AG20443 (cell line): ENCODE measurements at regions not wholly inside any gene's neighbourhood (a gene's known extent, or its start where the extent isn't known, plus 50 kb on each side); places are given as distances from the start of the nearest gene placed in this dataset.

Source experiments
- DNase-seq: peaks from one replicate; pipeline ENCODE4 v3.0.0; 2012; ENCODE audit warnings: low spot score, mixed read lengths

DNA sequence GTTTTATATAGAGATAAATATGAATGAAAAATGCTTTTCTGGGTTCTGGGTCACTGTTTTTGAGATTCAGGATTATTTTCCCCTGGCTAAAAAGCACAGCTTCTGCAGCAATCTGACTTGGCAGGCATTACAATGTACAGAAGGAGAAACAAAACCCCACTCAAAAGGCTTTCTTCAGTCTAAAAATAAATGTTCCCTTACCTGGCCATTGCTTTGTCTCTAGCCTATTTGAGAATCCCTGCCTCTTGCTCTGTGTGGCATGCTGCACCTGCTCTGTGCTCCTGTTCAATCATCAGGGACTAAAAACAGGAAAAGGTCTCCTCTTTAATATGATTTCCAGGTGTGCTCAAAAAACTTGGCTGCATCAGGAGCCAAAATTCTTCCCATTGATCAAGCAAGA lies 187.4 kb upstream of the STAC start:
- DNase-seq = no peak

DNA sequence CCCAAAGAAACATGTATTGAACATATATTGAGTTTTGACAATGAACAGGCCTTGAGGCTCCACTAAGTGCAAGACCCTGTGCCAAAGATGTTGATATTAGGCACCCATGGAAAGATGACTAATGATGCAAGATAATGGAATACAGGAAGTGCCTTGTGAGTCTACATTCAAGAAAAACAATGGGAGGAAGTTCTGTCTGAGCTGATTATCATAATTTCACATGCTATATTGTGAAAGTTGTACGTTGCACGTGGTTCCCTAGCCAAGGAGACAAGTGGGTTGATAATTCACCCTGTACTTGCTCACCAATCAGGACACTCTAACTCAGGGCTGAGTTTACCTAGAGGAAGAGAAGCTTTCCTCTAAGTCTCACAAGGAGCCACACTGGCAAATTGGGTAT lies 186.9 kb upstream of the STAC start:
- no peak for DNase-seq

- no peak for DNase-seq
Observed at GRCh38 chr3:36196058-36196457, 184.2 kb upstream of the STAC start.

GRCh38 chr3:36197151-36197550 lies 183.2 kb upstream of the STAC start:
- no peak for DNase-seq

- DNase-seq = no peak
Observed at GRCh38 chr3:36201546-36201945, 178.8 kb upstream of the STAC start.

DNA sequence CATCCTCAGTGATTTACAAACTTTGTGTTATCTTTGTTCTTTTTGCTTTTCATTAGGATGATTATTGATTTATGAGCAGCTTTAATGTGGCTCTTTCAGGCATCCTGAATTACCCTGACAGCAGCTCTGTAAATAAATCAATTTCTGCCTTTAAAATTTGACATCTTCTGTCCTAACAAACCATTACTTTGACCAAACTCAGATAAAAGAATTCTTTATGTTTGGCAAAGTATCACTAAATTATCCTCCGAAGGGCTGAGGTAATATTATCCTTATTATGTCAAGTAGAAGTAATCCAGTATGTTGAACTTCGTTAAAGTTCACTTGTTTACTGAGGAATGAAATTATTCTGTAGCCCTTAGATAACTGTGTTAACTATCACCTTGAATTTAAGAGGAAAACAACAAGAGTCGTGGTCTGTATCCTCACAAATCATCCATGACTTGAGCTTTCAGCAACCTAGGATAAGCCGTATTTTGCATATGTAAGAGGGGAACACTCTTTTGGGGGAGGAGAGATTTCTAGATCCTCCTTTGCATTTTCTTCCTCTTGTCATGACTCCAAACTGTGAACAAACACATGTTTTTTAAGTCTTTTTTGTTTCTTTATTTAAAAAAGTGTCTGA lies 173.2 kb upstream of the STAC start:
- DNase-seq = no peak

DNA sequence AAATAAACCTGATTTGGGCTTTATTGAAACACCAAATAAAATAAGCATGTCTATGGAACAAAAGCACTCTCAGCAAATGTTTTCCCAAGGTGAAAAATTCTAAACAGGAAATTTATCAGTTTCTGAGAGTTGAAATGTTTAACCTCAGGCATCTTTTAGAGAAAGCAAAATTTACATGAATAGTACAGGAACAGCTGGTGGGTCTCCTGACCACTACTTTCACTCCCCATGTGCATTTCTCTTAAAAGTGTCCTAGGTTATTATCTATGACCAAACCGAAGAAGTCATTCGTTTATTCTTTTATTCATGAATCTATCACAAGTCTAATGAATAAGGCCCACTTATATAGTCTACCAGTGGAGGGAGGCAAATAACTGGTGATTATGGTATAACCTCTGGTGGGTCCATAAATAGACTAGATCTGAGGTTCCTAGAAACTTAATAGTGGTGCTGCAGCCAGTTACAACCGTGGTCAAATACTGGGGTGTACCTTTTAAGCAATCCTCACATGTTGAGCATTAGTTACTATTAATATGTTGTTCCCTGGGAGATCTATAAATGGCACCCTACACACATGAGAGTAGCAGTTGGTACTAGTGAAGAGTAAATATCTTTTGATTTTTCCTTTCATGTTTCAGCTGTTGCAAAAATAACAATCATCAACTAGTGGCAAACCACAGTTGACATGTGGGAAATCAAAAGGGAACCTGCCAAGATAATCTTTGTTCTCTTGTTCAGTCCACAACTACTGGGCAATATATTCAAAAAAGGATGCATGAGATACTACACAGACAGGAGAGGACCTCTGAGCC lies 169.3 kb upstream of the STAC start:
- DNase-seq = no peak

- DNase-seq = no peak
Observed at GRCh38 chr3:36211652-36211999, 168.7 kb upstream of the STAC start.

DNA sequence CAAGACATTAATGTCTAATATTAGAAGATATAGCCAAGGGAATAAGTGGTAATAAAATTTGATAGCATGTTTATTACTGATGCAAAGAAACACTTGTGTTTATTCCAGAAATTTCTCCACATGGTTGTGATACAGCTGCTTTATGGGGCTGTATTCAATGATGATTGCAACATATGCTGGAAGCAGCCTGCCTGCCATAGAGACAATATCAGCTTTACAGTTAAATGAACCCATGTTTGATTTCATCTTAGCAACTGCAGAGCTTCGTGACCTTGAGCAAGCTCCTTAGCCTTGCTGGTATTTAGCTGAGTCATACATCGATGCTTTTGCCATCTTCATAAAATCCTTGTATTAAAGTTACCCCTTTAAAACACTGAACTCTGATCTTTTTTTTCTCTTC lies 168.1 kb upstream of the STAC start:
- peak; percentile 52 for DNase-seq

DNA sequence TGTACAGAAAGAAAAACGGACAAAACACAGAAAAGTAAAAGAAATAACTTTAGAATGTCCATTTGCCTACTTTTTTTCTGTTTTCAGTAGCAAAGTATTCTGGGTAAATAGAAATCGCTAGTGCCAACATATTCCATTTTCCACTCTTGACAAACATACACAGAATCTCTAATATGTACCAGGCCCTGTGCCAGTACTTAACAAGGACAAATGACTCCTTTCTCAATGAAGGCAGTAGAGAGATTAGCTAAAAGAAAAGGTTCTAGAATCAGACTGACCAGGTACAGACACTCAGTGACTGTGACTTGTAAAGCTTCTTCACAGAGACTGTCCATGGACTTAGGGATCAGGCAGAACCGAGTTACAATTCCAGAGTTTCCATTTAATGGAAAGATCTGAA lies 165.8 kb upstream of the STAC start:
- no peak for DNase-seq

DNA sequence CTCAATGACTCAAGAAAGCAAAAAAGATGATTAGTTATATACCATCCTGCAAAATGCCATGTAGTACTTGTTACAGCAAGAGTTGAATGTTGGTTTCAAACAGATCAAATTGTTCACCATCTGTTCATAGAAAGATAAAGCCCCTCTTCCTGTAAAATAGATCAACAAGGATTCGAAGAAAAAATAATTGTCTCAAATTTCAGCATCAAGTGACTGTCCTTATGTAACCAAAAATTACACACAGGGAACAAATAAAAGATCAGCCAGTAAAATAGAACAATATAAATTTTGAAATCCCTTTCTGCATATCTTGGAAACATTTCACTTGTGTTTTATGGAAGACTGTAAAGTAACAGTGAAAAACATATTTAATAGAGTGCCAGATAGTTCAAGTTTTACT lies 165.1 kb upstream of the STAC start:
- no peak for DNase-seq

- DNase-seq = peak; percentile 47
Observed at GRCh38 chr3:36219398-36219797, 160.9 kb upstream of the STAC start.

DNA sequence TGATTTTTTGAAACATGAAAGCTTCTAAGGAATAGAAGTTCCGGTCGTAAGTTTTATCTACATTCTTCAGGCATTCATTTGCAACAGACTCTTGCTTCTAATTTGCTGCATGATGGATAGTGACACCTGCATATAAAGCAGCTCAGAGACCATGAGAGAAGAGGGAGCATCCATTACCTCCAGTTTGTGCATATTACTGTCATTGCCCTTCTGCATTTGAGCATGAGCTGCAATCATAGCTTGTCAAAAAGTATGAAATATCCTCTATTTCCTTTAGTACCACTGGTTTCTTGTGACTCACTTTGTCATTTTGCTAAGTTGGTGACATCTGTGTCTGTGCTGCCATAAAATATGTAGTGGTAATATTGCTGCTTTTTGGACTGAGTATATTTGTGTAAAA lies 160.1 kb upstream of the STAC start:
- DNase-seq = no peak

GRCh38 chr3:36221975-36222374 lies 158.3 kb upstream of the STAC start:
- no peak for DNase-seq

DNA sequence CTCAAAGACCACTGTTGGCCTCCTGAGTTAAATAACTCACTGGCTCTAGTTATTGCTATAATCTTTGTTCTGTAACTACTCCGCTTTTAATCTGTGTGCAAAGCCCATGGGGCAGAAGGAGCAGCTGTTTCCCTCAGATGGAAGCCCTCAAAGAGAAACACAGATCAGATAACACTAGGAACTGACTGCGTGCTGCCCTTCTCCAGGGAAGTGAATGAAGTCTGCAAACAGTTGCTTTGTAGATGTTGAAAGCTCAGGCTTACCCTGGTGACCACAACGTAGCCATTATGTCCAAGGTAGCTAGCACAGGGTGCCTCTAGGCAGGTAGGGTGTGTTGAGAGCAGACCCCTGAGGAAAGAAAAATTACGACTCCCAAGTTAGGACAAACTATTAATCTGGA lies 152.3 kb upstream of the STAC start:
- DNase-seq = no peak

- DNase-seq = no peak
Observed at GRCh38 chr3:36229496-36229895, 150.8 kb upstream of the STAC start.

DNA sequence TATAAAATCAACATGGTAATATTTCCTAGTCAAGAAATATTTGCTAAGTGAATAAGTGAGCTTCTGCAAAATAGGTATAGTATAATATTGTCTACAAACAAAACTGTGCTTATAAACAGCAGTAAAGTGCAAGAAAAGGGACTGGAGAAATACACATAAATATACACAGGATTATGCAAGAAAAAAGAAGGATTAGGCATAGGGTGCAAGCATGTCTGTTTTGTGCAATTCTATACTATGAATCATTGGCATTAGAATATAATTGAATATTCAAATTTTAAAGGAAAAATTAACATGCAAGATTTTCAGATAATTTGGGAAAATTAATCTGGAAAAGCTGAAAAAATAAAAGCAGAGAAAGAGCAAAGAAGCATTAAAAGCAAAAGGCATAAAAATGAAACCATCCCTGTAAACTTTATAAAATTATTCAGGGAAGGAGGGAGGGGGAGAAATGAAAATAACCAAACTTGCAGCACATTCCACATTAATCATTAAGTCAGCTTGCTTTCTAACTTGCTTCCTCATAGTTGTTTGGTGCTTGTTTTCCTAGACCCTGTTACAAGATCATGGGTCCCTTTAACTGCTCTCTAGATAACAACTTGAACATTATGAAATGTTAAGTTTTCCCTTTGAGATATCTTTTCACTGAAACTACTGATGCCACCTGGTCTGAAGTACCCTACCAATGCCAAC lies 147.4 kb upstream of the STAC start:
- no peak for DNase-seq

DNA sequence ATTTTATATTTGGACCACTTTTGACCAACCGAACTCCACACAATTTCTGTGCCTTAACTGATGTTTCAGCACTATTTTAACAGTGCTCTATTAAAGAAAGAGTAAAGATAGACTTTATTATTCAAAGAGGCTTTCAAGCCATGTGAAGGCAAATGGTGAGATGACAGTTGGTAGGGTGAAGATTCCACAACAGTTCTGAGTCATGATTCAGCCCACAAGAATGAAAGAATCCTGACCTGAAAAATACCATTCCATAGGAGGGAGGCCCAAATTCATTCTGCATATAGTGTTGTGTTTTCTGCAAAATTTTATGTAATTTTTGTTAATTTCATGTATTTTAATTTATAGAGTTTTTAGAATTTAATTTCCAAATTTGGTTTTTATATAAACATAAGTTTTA lies 135.6 kb upstream of the STAC start:
- peak; percentile 73 for DNase-seq

GRCh38 chr3:36248374-36248773 lies 131.9 kb upstream of the STAC start:
- no peak for DNase-seq

DNA sequence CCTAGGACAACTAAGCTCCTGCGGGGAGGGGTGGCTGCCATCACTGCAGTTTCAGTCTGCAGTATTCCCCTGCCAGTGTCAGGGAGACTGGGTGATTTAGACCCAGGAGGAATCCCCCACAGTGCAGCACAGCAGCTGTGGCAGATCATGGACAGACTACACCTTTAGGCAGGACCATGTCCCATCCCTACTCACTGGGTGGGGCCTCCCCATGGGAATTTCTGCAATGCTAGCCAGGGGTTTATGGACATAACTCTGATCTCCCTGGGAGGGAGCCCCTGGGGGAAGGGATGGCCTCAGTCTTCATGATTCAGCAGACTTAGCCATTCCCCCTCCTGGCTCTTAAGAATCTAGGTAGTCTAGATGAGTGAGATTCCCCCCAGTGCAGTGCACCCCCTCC lies 130.1 kb upstream of the STAC start:
- DNase-seq = no peak

- no peak for DNase-seq
Observed at GRCh38 chr3:36257158-36257852, 123.0 kb upstream of the STAC start.

DNA sequence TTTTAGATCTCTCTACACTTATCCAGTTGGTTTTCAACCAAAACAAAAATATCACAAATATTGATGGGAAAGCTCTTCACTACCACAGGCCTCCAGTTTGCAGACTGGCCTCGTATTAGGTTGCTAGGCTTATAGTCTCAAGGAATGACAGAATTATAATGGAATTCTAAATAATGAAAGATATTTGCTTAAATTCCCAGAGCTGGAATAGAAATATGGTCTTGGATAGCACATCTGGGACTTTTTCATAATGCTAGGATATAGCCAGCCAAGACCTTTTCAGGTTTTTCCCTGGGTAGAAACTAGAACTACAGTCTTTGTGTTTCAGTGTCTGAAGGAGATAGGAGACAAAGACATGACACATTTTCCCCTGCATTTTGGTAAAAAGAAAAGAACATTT lies 121.9 kb upstream of the STAC start:
- peak; percentile 56 for DNase-seq

DNA sequence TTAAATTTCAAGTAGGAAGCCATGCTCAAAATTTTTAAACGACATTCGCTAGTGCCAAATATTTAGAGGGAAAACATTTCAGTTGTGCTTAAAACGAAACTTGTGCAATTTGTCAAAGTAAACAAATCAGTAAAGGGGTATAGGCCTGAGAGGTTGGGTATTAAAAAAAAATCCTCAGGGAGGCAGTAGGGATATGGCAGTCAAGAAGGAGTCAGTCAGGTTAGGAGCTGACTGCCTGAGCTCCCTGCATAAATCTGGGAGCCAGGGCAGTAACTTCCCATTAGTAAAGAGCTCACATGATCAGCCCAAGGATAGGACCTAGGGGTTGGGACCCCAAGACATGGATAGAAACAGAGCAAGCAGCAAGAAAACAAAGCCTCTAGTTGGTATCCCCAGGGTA lies 120.7 kb upstream of the STAC start:
- no peak for DNase-seq
